ENCODE measurements at regions not wholly inside any gene's neighbourhood (a gene's known extent, or its start where the extent isn't known, plus 50 kb on each side); places are given as distances from the start of the nearest gene placed in this dataset.

- no peak for TF ChIP-seq EZH2phosphoT487 (IDR thresholded peaks at IDR 0.05; ENCODE audit: low read depth, severe bottlenecking, unreplicated experiment)
- TF ChIP-seq CTCF (IDR thresholded peaks at IDR 0.05; ENCODE audit: poor library complexity) = no peak
- no peak for TF ChIP-seq EZH2 (IDR thresholded peaks at IDR 0.05; ENCODE audit: borderline replicate concordance)
Observed at GRCh38 chr10:31730776-31731175, 197.9 kb downstream of the ARHGAP12 start.

Data from hepatocyte (in vitro differentiated cells).